GM18873 (cell line): ENCODE measurements at regions not wholly inside any gene's neighbourhood (a gene's known extent, or its start where the extent isn't known, plus 50 kb on each side); places are given as distances from the start of the nearest gene placed in this dataset.

Source experiments
- ATAC-seq: cut with Tn5 transposase; IDR thresholded peaks from one replicate; pipeline ENCODE4 v1.9.1; 2021; ENCODE audit warnings: mild to moderate bottlenecking, moderate library complexity, moderate number of reproducible peaks; ENCODE audit not compliant: unreplicated experiment, low FRiP score

DNA sequence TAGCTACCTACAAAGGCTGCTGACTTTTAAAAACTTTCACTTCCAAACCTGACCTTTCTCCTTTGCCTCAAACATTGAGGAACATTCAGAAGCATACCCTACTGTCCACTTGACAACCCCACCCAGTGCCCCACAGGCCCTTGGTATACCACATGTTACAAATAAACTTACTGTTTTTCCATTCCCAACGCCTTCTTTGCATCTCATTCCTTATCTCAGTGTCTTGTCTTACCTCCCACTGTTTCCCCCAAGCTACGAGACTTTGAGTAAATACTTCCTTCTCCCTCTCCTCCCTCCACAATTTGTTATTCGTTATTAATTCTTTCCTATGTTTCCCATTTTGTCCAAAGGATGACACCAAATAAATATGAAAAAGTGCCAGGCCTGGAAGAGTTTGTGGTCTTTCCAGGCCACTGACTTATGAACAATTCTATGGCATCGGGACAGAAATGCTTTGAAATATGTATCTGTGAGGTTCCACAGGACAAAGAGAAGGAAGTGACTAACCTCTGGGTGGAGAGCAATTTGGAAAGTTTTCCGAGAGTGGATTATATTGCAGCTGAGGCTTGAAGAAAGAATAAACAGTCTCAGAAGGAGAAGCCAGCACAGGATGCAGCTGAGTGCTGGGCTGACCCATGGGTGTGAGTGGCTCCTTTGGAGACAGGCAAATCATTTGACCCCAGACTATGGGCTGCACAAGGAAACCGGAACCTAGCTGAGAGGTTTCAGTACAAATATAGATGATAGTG is 409.0 kb downstream of the LPIN1 start:
- no peak for ATAC-seq

DNA sequence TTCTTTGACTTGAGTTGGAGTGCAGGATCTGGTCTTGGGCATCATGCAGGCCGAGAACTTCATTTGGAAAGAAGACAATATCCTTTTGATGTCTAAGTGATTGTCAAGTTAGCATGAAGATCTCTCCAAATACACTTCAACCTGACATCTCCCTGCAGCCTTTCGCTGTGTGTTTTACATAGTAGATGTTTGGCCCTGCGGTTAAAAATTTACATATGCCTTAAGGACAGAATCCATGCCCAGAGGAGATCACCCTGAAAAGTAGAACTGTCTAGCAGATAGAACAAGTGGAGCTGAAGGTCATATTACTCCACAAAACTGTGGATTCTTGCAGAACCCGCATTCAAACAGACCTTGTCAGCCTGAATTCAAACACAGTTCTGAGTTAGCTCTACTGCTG is 409.9 kb downstream of the LPIN1 start:
- ATAC-seq, result no peak

DNA sequence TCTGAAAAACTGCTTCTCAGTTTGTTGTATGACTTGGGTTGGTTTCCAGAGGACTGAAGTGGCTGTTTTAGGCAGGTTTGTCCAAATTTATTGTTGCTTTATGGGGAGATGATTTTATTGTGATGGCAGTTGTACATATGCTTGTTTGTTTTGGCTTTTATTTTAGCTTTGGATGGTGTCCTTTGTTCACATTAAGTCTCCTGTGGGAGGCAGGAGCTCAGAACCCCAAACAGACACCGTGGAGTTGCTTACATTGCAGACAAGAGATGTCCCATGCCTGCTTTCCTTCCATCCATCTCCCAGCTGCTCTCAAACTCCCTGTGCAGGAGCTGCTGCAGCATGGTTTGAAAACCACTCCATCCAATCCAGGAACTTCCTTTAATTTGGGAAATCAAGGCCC is 414.7 kb downstream of the LPIN1 start:
- no peak for ATAC-seq

DNA sequence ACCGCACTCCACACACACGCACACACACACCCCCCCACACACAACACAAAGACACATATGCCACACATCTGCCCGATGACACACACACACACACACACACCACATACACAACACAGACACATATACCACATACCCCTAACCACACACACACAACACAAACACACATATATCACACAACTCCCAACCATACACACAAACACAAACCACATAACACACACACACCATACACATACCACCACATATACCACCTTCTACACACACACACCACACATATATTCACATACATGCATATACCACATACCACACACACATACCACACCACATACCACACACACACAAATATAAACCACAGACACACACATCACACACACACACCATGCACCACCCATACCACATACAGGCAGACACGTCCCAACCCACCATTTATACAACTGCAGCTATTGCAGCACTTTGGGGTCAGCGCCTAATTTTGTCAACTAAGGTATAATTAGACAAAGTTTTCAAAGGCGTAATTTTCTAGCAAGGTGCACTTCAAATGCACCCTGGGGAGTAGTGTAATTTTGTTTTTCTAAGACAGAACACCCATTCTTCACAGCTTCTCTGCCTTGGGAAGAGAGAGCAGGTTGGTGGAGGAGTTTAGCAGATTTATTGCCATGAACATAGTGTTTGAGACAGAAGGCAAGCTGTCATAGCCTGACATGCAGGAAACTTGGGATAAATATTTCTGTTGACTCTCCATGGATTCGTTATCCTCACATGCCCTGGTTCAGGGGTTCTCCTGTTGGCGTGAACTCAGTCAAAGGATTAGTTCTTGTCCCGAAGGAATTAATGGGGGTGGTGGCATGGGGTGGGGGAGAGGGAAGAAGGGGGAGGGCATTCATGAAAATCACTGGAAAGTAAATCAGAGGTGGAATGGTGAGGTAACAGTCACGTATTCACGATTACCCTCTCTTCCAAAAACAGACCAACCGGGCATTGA is 416.1 kb downstream of the LPIN1 start:
- ATAC-seq, result no peak

DNA sequence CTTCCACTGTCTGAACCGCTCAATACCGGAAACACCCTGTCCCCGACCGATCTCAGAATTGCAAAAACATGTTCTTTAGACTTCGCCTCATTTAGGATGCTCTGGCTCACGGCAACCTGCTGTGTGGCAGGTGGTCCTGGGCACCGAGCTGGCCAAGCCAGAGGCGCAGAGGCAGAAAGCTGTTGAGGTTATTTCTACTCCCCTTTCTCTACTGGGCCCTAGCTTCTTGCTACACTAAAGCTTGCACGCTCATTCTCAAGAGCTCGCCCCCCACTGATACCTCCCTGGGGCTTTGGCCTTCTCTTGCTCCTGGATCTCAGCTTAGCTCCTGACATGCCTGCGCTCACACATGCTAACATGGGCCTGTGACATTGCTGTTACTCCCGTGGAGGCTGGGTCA is 417.4 kb downstream of the LPIN1 start:
- ATAC-seq, result no peak

DNA sequence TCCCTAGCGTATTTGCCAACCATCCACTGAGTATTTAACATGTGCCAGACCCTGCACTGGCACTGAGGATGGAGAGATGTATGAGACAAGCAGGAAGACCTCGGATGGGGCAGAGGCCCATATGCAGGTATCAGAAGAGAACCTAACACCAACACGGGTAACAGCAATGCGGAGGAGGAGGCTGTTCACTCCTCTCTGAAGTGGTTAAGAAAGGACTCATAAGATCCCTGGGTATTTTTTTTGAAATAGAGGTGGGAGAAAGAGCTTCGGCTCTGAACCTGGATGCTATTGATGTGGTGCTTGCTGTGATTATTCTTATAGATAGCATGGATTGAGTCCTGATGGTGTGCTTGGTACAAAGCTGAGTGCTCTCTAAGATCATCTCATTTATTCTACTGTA is 418.3 kb downstream of the LPIN1 start:
- no peak for ATAC-seq

DNA sequence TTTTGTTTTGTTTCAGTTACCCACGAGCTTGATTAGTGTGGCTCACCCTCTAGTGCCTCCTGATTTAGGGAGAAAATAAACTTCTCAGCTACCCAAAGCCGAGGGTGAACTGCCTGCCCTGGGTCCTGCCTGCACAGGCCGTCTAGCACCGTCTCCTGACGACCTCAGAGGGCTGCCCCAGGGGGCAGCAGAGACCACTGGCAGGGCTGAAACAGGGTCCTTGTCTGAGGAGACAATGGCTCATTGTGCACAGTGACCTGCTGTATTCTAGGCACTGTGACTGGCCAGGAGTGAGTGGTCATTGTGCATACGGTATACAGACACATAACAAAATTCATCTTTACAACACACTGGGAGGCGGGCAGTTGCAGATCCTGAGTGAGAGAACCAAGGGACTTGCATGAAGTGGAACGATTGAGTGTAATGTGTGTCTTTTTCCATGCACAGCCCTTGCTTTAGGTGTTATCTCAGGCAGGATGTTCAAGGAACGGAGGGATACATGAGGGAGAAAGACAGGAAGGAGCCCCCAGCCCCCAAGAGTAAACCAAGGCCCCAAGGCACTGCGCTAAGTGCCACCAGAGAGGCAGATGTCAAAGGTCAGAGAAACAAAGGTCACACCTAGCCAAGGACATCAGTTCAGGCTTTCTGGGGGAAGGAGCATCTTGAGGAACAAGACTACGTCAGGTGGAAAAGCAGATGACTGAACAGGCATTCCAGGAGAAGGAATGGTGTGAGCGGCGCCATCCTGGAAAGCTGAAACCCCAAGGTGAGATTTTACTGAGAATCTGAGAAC is 421.3 kb downstream of the LPIN1 start:
- no peak for ATAC-seq

DNA sequence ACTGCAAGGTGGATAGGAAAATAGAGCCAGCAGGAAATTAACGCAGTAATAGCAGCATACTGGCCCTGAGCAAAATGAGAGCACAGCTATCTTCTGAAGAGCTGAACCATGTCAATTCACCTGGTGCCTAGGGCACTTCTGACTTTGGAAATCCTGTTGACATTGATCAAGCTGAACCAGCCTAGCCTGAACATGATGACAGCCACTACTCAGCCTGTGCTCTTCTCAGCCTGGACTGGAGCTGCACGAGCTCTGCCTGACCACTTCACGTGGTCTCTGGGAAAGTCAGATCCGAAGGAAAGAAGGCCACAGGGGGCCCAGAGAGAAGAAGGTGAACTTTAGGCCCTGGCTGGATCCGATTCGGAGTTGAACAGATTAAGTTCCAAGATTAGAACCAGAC is 421.9 kb downstream of the LPIN1 start:
- ATAC-seq, result no peak

DNA sequence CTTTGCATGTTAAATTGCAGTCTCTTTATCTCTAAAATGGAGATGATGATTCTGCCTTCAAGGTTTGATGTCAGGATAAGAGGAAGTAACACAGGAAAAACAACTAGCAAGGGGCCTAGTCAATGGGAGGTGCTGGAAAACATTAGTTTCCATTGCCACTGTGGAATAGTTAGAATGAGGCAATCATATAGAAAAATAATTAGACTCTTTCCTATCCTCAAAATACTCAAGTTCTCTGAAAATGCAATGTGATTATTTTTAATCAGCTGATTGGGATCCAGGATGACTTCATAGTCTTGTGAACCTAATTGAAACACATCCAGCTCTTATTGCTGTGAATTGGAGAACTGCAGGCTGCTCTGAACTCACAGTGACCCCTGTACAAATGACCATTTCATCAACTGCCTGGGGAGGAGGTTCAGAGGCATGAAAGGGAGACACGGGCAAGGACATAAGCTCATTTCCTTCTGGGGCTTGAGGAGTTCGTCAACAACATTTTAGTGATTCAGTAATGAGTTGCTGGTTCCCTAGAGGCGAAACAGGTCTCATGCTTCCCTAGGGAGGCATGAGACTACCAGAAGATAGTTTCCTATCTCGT is 422.5 kb downstream of the LPIN1 start:
- no peak for ATAC-seq

DNA sequence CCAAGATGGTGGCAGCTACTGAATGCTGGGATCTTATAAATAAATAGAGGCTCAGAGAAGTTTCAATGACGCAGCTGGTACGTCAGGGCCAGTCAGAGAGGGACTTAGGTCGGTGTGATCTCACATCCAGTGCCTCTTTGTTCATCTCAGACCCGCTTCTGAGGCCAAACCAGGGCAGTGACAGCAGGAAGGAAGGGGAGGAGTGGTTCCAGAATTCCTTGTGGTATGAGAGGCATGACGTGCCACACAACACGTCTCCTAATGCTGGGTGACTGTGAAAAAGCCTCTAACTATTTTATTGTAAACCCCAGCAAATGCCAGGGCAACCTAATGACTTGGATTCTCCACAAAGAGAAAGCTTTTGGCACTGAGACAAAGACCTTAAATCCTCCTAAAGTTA is 423.3 kb downstream of the LPIN1 start:
- no peak for ATAC-seq

DNA sequence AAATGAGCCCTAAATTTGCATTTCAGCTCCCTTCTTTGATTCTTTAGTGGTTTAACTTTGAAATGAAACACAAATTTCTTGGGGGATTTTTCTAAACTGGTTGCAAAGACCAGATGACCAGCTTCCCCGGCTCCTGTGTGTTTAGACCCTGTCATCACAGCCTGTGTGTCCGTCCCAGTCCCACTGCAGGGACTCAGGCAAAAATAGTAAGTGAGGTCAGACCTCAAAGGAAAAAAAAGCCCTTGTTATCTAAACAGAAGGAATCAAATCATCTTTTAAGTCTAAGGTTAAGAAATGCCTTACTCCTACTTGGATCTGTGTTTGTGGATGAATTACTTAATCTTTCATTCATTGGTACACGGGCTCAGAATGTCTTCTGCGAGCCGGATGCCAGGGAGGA is 423.7 kb downstream of the LPIN1 start:
- no peak for ATAC-seq

DNA sequence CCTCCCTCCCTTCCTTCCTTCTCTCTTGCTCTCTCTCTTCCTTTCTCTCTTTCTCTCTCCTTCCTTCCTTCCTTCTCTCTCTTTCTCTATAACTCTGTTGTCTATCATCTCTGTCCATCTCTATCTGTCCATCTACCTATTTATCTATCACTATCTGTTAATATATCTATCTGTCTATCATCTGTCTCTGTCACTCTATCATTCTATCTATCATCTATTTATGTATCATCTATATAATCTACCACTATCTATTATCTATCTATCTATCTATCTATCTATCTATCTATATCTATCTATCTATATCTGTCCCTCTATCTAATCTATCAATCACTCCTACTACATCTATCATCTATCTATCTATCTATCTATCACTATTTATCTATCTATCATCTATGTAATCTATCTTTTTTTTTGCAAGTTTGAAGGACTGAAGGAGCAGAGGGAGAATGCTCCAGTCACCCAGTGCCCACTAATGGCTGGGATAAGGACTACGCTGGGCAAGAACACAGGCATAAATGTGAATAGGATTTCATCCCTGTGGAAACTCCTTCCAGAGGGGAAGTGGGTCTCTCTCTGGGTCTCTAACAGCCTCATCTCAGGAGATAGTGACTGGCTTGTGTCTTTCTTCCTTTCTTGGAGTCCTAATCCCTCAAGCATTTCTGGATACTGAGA is 427.0 kb downstream of the LPIN1 start:
- ATAC-seq, result no peak

DNA sequence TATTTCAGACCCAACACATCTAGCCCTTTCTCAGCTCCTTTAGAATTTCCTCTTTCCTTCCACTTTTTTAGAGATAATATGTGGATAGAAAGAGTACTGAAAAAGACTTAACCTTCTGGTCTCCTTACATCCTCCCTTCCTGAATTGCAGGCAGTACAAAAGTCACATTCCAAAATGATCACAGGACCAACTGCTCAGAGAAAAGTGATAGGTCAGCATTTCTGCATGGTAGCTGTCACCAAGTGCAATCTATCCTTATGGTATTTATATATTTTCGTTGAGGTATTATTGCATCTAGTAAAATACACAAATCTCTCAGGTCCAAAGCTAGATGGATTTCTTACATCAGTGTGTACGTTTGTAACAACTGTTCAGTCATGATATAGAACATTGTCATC is 427.5 kb downstream of the LPIN1 start:
- ATAC-seq, result no peak

DNA sequence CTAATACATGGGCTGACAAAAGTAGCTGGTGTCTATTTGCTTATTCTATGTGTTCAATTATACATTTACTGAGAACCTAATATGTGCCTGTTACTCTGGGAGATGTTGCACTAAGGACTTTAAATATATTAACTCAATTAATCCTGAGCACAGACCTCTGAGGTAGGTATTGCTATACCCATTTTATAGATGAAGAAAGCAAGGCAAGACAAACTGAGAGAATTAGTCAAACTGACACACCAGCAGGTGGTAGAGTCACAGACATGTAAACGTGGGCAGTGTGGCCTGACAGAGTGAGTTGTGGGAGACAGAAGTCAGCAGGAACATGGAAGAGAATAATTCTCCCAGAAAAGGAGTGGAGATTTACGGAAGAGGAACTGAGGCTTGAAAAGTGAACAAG is 428.9 kb downstream of the LPIN1 start:
- no peak for ATAC-seq

DNA sequence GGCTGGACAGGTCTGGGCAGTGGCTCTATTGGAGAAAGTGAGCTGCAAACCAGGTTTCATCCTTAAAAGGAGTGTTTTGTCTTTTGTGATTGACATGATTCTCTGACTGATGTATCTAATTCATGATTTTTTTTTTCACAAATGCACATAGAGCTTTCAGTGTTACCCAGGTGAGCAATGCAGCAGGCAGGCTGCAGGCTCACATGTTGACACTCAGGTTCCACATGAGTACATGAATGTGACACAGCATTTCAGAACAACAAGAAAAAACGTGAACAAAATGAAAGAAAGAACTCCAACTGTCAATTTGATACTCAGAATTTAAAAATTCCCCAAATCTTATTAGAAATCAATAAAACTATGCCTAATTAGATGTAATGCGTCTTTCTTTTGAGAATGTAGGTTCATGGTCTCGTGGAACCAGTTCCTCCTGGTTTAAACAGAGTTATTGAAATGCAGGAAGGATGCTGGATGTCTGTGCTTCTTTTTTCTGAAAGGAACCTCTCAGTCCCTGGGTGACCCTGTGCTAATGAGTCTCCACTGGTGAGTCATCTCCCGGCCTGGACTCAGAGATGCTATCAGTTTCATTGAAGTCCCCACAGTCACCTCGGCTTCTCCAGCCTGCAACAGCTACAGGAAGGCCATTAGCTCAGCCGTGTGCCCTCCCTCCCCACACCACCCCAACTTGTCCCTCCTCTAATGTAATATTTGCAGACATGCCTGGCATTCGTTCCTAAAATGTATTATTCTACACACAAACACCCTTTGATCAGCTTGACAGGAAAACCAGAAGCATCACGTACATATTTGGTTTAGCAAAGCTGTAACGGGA is 430.4 kb downstream of the LPIN1 start:
- peak; percentile 73 for ATAC-seq

DNA sequence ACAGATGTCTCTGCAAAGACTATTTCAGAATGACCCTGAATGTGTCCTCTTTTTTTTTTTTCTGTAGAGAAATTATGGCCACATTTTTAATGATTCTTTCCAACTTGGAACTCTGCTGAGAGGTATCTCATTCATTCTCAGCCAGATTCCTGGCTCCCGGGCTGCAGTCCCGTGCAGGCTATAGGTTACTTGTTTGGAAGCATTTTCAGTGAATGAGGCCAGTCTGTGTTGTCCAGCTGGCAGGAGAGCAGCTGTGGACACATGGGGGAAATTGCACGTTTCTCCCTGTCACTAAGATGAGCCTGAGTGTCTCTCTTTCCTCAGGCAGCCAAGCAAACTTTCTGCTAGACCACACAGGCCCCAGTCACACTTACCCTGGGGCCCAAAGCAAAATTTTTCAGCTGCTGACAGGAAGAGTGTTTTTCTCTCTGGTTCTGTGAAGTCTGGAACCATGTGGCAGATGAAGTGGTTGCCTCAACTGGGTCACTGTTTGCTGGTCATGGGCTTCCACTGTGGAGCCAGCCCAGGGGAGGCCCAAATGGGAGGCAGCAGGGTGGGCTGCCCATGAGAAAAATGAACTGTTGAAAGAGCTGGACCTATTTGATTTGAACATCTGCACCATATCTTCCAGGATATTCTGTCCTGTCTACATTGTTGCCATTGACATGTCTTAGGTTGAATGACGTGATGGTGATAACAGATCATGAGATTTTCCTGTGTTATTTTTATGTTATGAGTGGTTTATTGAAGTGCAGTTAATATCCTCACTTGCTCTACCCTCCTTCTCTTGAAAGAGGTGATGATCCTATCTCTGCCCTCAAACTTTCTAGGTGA is 431.2 kb downstream of the LPIN1 start:
- ATAC-seq, result peak; percentile 62

DNA sequence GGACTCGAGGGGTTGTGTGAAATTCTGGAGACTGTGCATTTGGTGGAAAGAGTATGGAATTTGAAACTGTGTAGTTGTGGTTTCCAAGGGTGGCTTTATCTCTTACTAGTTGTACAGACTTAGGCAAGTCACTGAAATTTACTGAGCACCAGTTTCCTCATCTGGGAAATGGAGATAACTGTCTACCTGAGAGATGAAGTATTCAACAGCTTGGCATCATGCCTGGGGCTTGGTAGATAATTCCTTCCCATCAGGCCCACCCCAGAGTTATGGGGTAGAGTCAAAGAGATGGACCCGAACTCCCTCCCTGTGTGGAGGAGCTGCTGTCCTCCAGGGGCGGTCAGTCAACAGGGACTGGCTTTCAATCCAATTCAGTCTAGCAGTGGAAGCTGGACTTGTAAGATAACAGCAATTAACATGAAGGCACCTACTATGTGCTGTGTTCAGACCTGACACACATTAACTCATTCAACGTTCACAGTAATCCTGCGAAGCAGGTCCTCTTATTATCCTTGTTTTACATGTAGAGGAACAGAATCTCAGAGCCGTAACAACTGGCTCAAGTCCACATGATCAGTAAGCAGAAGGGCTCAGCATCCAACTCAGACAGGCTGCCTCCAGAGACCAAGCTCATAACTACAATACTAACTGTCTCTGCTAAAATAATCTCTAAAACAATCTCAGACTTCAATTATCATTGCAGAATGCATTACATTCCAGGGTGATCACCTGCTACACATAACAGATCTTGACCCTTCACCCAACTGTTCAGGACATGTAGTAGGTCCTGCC is 432.1 kb downstream of the LPIN1 start:
- no peak for ATAC-seq
